ENCODE measurements at regions not wholly inside any gene's neighbourhood (a gene's known extent, or its start where the extent isn't known, plus 50 kb on each side); places are given as distances from the start of the nearest gene placed in this dataset.

GRCh38 chr2:147223119-147223518 lies 621.7 kb upstream of the ACVR2A start:
- H3K4me1 ChIP-seq: no peaks in the 10 kb centered on the region
- DNase-seq: no peak
- H3K27me3 ChIP-seq: no peaks in the 10 kb centered on the region
- no peaks in the 10 kb centered on the region for H3K36me3 ChIP-seq
- intact Hi-C loops (cut with DNase I): no loop called here
- TF ChIP-seq CTCF (IDR thresholded peaks at IDR 0.05) (no peak), POLR2A (IDR thresholded peaks at IDR 0.05) (no peak)
- no peak overlapping the region for H3K27ac ChIP-seq
- no peak overlapping the region for H3K4me3 ChIP-seq (replicated peaks in 1 of 3)
- no peaks in the 10 kb centered on the region for H3K9me3 ChIP-seq

DNA sequence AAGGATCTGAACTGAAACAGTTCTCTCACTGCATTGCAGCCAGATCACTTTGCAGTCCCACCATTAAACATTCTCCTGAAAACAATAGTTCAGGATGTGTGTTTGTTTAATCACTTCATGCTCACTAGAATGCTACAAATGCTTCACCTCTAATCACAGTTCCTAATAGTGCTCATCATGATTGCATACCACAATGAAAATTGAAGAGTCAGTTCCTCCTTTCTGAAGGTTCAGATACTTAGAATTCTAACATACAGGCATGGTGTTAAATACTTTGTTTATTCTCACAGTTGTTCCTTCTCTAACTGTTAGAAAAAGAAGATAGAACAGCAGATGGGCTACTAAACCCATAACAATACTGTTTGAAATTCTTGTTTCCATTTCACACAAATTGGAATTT lies 622.3 kb upstream of the ACVR2A start:
- intact Hi-C loops (cut with DNase I): no loop called here
- H3K27ac ChIP-seq: no peak overlapping the region
- H3K4me3 ChIP-seq (replicated peaks in 1 of 3): no peak overlapping the region
- H3K9me3 ChIP-seq: no peaks in the 10 kb centered on the region
- no peaks in the 10 kb centered on the region for H3K4me1 ChIP-seq
- no peaks in the 10 kb centered on the region for H3K27me3 ChIP-seq
- TF ChIP-seq POLR2A (IDR thresholded peaks at IDR 0.05) (no peak), CTCF (IDR thresholded peaks at IDR 0.05) (no peak)
- H3K36me3 ChIP-seq: no peaks in the 10 kb centered on the region
- no peak for DNase-seq

- TF ChIP-seq CTCF (IDR thresholded peaks at IDR 0.05) (no peak), POLR2A (IDR thresholded peaks at IDR 0.05) (no peak)
- Histone ChIP-seq H3K4me3 (replicated peaks in 1 of 3) (no peak overlapping the region), H3K27ac (no peak overlapping the region), H3K27me3 (no peaks in the 10 kb centered on the region), H3K4me1 (no peaks in the 10 kb centered on the region), H3K36me3 (no peaks in the 10 kb centered on the region), H3K9me3 (no peaks in the 10 kb centered on the region)
- 42 to 48% methylated on average over 2 of the region's 2 CpGs for WGBS, 2 donors
- DNase-seq: no peak
- intact Hi-C loops (cut with DNase I): no loop called here
Measured at GRCh38 chr2:147214914-147215313, 629.9 kb upstream of the ACVR2A start.

DNA sequence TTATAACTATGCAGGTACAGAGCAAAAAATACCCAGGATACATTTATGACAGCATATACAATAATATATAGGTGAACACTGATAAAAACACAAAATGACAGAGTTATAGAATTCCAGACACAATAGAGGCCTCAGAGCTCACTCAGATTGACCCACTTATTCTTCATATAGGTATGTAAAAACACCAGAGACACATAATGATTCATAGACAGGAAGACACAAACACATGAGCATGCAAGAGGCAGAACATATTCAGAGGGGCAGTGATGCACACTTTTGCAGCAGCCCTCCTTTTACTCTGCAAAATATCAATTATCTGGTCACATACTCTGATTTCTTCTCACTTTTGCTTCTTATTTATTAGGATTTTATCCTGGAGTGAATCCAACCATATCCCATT lies 633.3 kb upstream of the ACVR2A start:
- no peak for TF ChIP-seq POLR2A (IDR thresholded peaks at IDR 0.05)
- no peak for TF ChIP-seq CTCF (IDR thresholded peaks at IDR 0.05)
- Histone ChIP-seq H3K27me3 (no peaks in the 10 kb centered on the region), H3K27ac (no peak overlapping the region), H3K4me3 (replicated peaks in 1 of 3) (no peak overlapping the region), H3K9me3 (no peaks in the 10 kb centered on the region), H3K4me1 (no peaks in the 10 kb centered on the region), H3K36me3 (no peaks in the 10 kb centered on the region)
- DNase-seq: no peak
- intact Hi-C loops (cut with DNase I): no loop called here

DNA sequence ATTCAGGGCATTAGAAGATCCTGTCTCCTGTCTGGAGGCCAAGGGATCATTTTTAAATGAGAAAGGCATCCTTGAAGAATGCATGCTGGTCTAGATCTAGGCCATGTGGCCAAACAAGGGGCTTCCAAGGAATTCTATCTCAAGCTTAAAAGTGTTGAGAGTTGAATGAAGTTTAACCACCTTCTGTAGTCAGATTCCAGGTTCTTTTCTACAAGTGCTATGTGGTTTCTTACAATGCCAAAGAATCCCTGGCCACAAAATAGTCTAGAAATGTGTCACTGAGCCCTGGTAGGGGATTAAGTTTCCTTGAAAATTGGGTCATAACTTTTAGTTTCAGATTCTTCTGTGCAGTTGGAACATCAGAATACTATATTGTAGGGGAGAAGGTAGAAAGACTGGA lies 640.7 kb upstream of the ACVR2A start:
- intact Hi-C loops (cut with DNase I): no loop called here
- no peak for DNase-seq
- TF ChIP-seq POLR2A (IDR thresholded peaks at IDR 0.05): no peak
- TF ChIP-seq CTCF (IDR thresholded peaks at IDR 0.05): no peak
- Histone ChIP-seq H3K27ac (no peak overlapping the region), H3K27me3 (no peaks in the 10 kb centered on the region), H3K4me3 (replicated peaks in 1 of 3) (no peak overlapping the region), H3K36me3 (no peaks in the 10 kb centered on the region), H3K9me3 (no peaks in the 10 kb centered on the region), H3K4me1 (no peaks in the 10 kb centered on the region)
